ENCODE measurements at regions not wholly inside any gene's neighbourhood (a gene's known extent, or its start where the extent isn't known, plus 50 kb on each side); places are given as distances from the start of the nearest gene placed in this dataset.

GRCh38 chr1:203402629-203403337, 51.9 kb upstream of the FMOD start:
- 2% methylated on average over 6 of the region's 6 CpGs for WGBS (ENCODE audit: insufficient coverage, low coverage, missing lambda C conversion rate)
- CTCF ChIA-PET (ENCODE audit: low intra/inter-chr PET ratio), result no interaction called here
- no peak overlapping the region for H3K4me3 ChIP-seq
- TF ChIP-seq, protein P1, sequence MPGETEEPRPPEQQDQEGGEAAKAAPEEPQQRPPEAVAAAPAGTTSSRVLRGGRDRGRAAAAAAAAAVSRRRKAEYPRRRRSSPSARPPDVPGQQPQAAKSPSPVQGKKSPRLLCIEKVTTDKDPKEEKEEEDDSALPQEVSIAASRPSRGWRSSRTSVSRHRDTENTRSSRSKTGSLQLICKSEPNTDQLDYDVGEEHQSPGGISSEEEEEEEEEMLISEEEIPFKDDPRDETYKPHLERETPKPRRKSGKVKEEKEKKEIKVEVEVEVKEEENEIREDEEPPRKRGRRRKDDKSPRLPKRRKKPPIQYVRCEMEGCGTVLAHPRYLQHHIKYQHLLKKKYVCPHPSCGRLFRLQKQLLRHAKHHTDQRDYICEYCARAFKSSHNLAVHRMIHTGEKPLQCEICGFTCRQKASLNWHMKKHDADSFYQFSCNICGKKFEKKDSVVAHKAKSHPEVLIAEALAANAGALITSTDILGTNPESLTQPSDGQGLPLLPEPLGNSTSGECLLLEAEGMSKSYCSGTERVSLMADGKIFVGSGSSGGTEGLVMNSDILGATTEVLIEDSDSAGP (CRISPR knock-in tag; IDR thresholded peaks at IDR 0.05), result no peak
- TF ChIP-seq SMAD3 (CRISPR knock-in tag; conservative IDR thresholded peaks at IDR 0.05) (no peak), TGIF2 (CRISPR knock-in tag; IDR thresholded peaks at IDR 0.05) (no peak), CEBPB (tag; IDR thresholded peaks at IDR 0.05) (0 out of 2 replicates have a peak, but pooled peaks have one; percentile 33), TFE3 (CRISPR knock-in tag; IDR thresholded peaks at IDR 0.05) (peak; percentile 23; the same call in 1 of the 2 replicates), STAT6 (CRISPR knock-in tag; IDR thresholded peaks at IDR 0.05) (no peak)

More at GRCh38 chr1:203402629-203403337, 51.9 kb upstream of the FMOD start:
- Histone ChIP-seq H3K4me2 (ENCODE audit: insufficient read depth, low read length) (no peak overlapping the region), H3K4me1 (replicated peaks in 1 of 2; ENCODE audit: control insufficient read depth in 2 of 2, insufficient read depth in 2 of 2, low read length in 2 of 2) (no peaks in the 10 kb centered on the region), H3K9me3 (replicated peaks; ENCODE audit: control insufficient read depth, insufficient read depth, low read depth, low read length) (no peaks in the 10 kb centered on the region), H3K36me3 (ENCODE audit: control insufficient read depth, insufficient read depth, low read length) (no peaks in the 10 kb centered on the region), H3K27me3 (ENCODE audit: control insufficient read depth in 2 of 2, insufficient read depth in 2 of 2, low read length in 2 of 2) (peaks cover 28 to 31% of the 10 kb centered on the region in 2 experiments), H3K9me1 (ENCODE audit: control insufficient read depth, insufficient read depth, low read length) (no peaks in the 10 kb centered on the region), H3K79me2 (ENCODE audit: control insufficient read depth, insufficient read depth, low read length) (no peaks in the 10 kb centered on the region), H3K9ac (ENCODE audit: insufficient read depth in 1 of 2, low read depth in 2 of 2, low read length in 2 of 2) (no peak overlapping the region), H4K20me1 (replicated peaks; ENCODE audit: control insufficient read depth, insufficient read depth, low read length) (no peaks in the 10 kb centered on the region), H2AFZ (ENCODE audit: low read depth, low read length) (no peak overlapping the region), H3K27ac (ENCODE audit: extremely low read depth, low read depth, low read length) (no peak overlapping the region)
- FAIRE-seq, result no peak
- no peak for DNase-seq (ENCODE audit: extremely low read depth in 1 of 4, low spot score in 3 of 4)
- in situ Hi-C loops (cut with MboI), result no loop called here
- intact Hi-C loops (cut with micrococcal nuclease), result no loop called here
- POLR2A ChIA-PET, result interaction anchor here (0.5 to 0.6 kb wide), 2 partner anchors 18 to 230 kb away, joined by 3 read pairs; no protein-coding TSS in a partner anchor
- BruUV-seq (replicated peaks), result no TSS peak
- no peak for ATAC-seq
